ENCODE measurements at regions not wholly inside any gene's neighbourhood (a gene's known extent, or its start where the extent isn't known, plus 50 kb on each side); places are given as distances from the start of the nearest gene placed in this dataset.
"Not testable (repeated sequence)": the region's sequence is repeated elsewhere in the genome, so short reads cannot be mapped to it uniquely, and the experiment has no call there.

DNA sequence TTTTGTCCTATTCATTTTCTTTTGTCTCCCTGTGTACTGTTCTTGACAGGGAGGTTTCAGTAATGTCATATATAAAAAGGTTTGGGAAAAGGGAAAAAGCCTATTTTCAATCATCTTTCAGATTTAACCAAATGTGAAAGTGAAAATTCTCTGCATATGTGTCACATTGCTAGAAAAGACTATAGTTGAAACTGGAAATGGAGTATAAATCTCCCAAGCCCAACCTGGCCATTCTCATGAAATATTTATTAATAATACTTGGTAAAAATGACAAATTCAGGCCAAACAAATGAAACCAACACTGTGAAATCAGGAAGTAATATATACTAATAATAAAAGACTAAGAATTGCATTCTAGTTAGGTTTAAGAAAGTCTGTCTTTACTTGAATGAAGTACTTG is 1129.2 kb downstream of the SLC16A7 start:
- Histone ChIP-seq H3K18ac (ENCODE audit: low read length) (no peak overlapping the region), H3K79me2 (ENCODE audit: control insufficient read depth, insufficient read depth, low read length, poor library complexity) (no peaks in the 10 kb centered on the region), H3K27ac (ENCODE audit: low read depth, low read length) (no peak overlapping the region), H2BK12ac (ENCODE audit: low read length) (no peak overlapping the region), H3K9me3 (ENCODE audit: insufficient read depth, low read depth, low read length) (no peaks in the 10 kb centered on the region), H2AK5ac (ENCODE audit: low read length) (no peak overlapping the region), H3K4ac (ENCODE audit: low read depth, low read length) (no peak overlapping the region), H3K9ac (ENCODE audit: low read length) (no peak overlapping the region), H3K23ac (ENCODE audit: low read length) (no peak overlapping the region), H3K27me3 (ENCODE audit: insufficient read depth, low read length) (no peaks in the 10 kb centered on the region), H3K36me3 (ENCODE audit: control insufficient read depth in 1 of 2, insufficient read depth in 2 of 2, low read length in 2 of 2) (no peaks in the 10 kb centered on the region), H2BK120ac (ENCODE audit: insufficient read depth, low read length, poor library complexity) (no peak overlapping the region), H3K4me1 (ENCODE audit: control insufficient read depth in 1 of 2, insufficient read depth in 2 of 2, low read length in 2 of 2) (no peaks in the 10 kb centered on the region), H3K4me2 (ENCODE audit: low read length) (no peak overlapping the region), H2BK5ac (ENCODE audit: low read depth, low read length, poor library complexity) (no peak overlapping the region), H4K8ac (ENCODE audit: low read depth, low read length) (no peak overlapping the region), H3K14ac (ENCODE audit: low read length) (no peak overlapping the region), H3K79me1 (ENCODE audit: low read length) (no peaks in the 10 kb centered on the region), H4K12ac (ENCODE audit: low read depth, low read length) (no peak overlapping the region), H4K91ac (ENCODE audit: low read depth, low read length) (no peak overlapping the region), H2AFZ (ENCODE audit: insufficient read depth, low read length, poor library complexity) (no peak overlapping the region), H3K4me3 (ENCODE audit: low read depth, low read length) (no peak overlapping the region)
- no peak for DNase-seq

DNA sequence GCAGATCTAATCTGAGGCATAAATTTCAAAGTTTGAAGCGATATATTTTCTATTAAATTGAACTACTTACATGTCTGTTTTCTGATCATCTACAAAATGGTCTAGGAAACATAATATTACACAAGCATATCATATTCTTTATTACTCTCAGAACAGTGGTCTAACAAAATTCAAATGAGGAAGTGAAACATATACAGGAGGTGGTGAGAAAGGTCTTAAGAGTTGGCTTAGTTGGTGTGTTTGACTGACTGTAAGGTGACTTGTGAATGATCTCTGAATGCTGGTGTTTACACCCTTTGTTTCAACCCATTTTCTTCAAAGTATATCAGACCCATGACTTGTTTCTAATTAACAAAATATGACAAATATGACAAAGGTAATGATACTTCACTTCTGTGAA is 1156.8 kb downstream of the SLC16A7 start:
- Histone ChIP-seq H2AK5ac (ENCODE audit: low read length) (no peak overlapping the region), H3K9ac (ENCODE audit: low read length) (no peak overlapping the region), H3K14ac (ENCODE audit: low read length) (no peak overlapping the region), H2BK5ac (ENCODE audit: low read depth, low read length, poor library complexity) (no peak overlapping the region), H3K23ac (ENCODE audit: low read length) (no peak overlapping the region), H3K4me3 (ENCODE audit: low read depth, low read length) (no peak overlapping the region), H2AFZ (ENCODE audit: insufficient read depth, low read length, poor library complexity) (no peak overlapping the region), H3K79me1 (ENCODE audit: low read length) (no peaks in the 10 kb centered on the region), H3K27ac (ENCODE audit: low read depth, low read length) (no peak overlapping the region), H3K9me3 (ENCODE audit: insufficient read depth, low read depth, low read length) (no peaks in the 10 kb centered on the region), H2BK120ac (ENCODE audit: insufficient read depth, low read length, poor library complexity) (no peak overlapping the region), H4K12ac (ENCODE audit: low read depth, low read length) (no peak overlapping the region), H3K4me1 (ENCODE audit: control insufficient read depth in 1 of 2, insufficient read depth in 2 of 2, low read length in 2 of 2) (no peaks in the 10 kb centered on the region), H3K4me2 (ENCODE audit: low read length) (no peak overlapping the region), H4K91ac (ENCODE audit: low read depth, low read length) (no peak overlapping the region), H3K79me2 (ENCODE audit: control insufficient read depth, insufficient read depth, low read length, poor library complexity) (no peaks in the 10 kb centered on the region), H3K36me3 (ENCODE audit: control insufficient read depth in 1 of 2, insufficient read depth in 2 of 2, low read length in 2 of 2) (no peaks in the 10 kb centered on the region), H2BK12ac (ENCODE audit: low read length) (no peak overlapping the region), H3K4ac (ENCODE audit: low read depth, low read length) (no peak overlapping the region), H4K8ac (ENCODE audit: low read depth, low read length) (no peak overlapping the region), H3K18ac (ENCODE audit: low read length) (no peak overlapping the region), H3K27me3 (ENCODE audit: insufficient read depth, low read length) (no peaks in the 10 kb centered on the region)
- DNase-seq, result no peak
- no CpG with 5 or more reads among the region's 1 CpG for WGBS (ENCODE audit: extremely low coverage, insufficient coverage, insufficient read length)

DNA sequence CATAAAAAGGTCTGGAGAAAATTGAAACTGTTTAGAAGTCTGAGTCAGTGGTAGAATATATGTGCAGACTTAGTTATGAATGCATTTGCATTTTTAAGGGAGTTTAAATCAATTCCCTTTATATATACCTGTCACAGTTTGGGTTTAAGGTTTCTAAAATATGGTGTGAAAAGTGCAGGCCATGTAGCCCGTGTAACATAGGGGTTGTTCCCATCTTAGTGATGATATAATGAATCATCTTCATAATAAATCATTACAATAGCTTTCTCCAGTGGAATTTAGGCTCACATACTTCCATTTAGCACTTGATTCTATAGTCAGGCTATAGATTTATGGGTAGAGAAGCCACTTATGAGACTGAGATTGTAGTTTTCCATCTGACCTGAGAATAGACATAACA is 1162.4 kb downstream of the SLC16A7 start:
- Histone ChIP-seq H2BK12ac (ENCODE audit: low read length) (no peak overlapping the region), H4K8ac (ENCODE audit: low read depth, low read length) (no peak overlapping the region), H3K79me2 (ENCODE audit: control insufficient read depth, insufficient read depth, low read length, poor library complexity) (no peaks in the 10 kb centered on the region), H2BK120ac (ENCODE audit: insufficient read depth, low read length, poor library complexity) (no peak overlapping the region), H2AFZ (ENCODE audit: insufficient read depth, low read length, poor library complexity) (no peak overlapping the region), H2AK5ac (ENCODE audit: low read length) (no peak overlapping the region), H4K12ac (ENCODE audit: low read depth, low read length) (no peak overlapping the region), H3K18ac (ENCODE audit: low read length) (no peak overlapping the region), H3K9me3 (ENCODE audit: insufficient read depth, low read depth, low read length) (no peaks in the 10 kb centered on the region), H3K79me1 (ENCODE audit: low read length) (no peaks in the 10 kb centered on the region), H3K36me3 (ENCODE audit: control insufficient read depth in 1 of 2, insufficient read depth in 2 of 2, low read length in 2 of 2) (no peaks in the 10 kb centered on the region), H4K91ac (ENCODE audit: low read depth, low read length) (no peak overlapping the region), H3K27ac (ENCODE audit: low read depth, low read length) (no peak overlapping the region), H3K4me1 (ENCODE audit: control insufficient read depth in 1 of 2, insufficient read depth in 2 of 2, low read length in 2 of 2) (no peaks in the 10 kb centered on the region), H3K9ac (ENCODE audit: low read length) (no peak overlapping the region), H3K23ac (ENCODE audit: low read length) (no peak overlapping the region), H3K4ac (ENCODE audit: low read depth, low read length) (no peak overlapping the region), H3K14ac (ENCODE audit: low read length) (no peak overlapping the region), H3K4me3 (ENCODE audit: low read depth, low read length) (no peak overlapping the region), H3K27me3 (ENCODE audit: insufficient read depth, low read length) (no peaks in the 10 kb centered on the region), H3K4me2 (ENCODE audit: low read length) (no peak overlapping the region), H2BK5ac (ENCODE audit: low read depth, low read length, poor library complexity) (no peak overlapping the region)
- no peak for DNase-seq
- no CpG with 5 or more reads among the region's 1 CpG for WGBS (ENCODE audit: extremely low coverage, insufficient coverage, insufficient read length)

DNA sequence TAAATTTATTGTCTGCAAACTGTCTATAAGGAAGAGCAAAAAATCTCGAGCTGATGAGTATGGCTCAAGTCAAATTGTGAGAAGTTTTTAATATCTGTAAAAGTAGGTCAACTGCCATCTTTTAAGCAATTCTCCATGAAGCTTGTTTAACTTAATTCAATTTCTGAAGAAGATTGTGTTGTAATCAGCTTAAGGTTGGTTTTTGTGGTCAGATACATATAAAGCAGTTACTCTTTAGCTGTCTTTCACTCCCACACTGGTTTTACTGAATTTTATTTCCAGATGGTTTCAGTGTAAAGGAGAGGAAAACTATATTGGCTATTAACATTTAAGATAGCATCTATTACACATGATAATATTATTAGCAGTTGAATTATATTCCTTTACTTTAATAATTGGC is 1165.1 kb downstream of the SLC16A7 start:
- H3K9ac ChIP-seq (ENCODE audit: low read length), result no peak overlapping the region
- no peak overlapping the region for H3K4me2 ChIP-seq (ENCODE audit: low read length)
- no peaks in the 10 kb centered on the region for H3K79me1 ChIP-seq (ENCODE audit: low read length)
- no peaks in the 10 kb centered on the region for H3K36me3 ChIP-seq (ENCODE audit: control insufficient read depth in 1 of 2, insufficient read depth in 2 of 2, low read length in 2 of 2)
- no peak overlapping the region for H2BK5ac ChIP-seq (ENCODE audit: low read depth, low read length, poor library complexity)
- H4K91ac ChIP-seq (ENCODE audit: low read depth, low read length), result no peak overlapping the region
- DNase-seq, result no peak
- H3K9me3 ChIP-seq (ENCODE audit: insufficient read depth, low read depth, low read length), result no peaks in the 10 kb centered on the region
- no peaks in the 10 kb centered on the region for H3K27me3 ChIP-seq (ENCODE audit: insufficient read depth, low read length)
- H2BK12ac ChIP-seq (ENCODE audit: low read length), result no peak overlapping the region
- no peak overlapping the region for H2BK120ac ChIP-seq (ENCODE audit: insufficient read depth, low read length, poor library complexity)
- no CpG with 5 or more reads among the region's 1 CpG for WGBS (ENCODE audit: extremely low coverage, insufficient coverage, insufficient read length)
- no peak overlapping the region for H2AK5ac ChIP-seq (ENCODE audit: low read length)
- no peaks in the 10 kb centered on the region for H3K4me1 ChIP-seq (ENCODE audit: control insufficient read depth in 1 of 2, insufficient read depth in 2 of 2, low read length in 2 of 2)
- H3K23ac ChIP-seq (ENCODE audit: low read length), result no peak overlapping the region
- H3K18ac ChIP-seq (ENCODE audit: low read length), result no peak overlapping the region
- no peak overlapping the region for H3K4me3 ChIP-seq (ENCODE audit: low read depth, low read length)
- H4K8ac ChIP-seq (ENCODE audit: low read depth, low read length), result no peak overlapping the region
- H3K27ac ChIP-seq (ENCODE audit: low read depth, low read length), result no peak overlapping the region
- H4K12ac ChIP-seq (ENCODE audit: low read depth, low read length), result no peak overlapping the region
- no peak overlapping the region for H2AFZ ChIP-seq (ENCODE audit: insufficient read depth, low read length, poor library complexity)
- H3K4ac ChIP-seq (ENCODE audit: low read depth, low read length), result no peak overlapping the region
- H3K14ac ChIP-seq (ENCODE audit: low read length), result no peak overlapping the region
- no peaks in the 10 kb centered on the region for H3K79me2 ChIP-seq (ENCODE audit: control insufficient read depth, insufficient read depth, low read length, poor library complexity)

DNA sequence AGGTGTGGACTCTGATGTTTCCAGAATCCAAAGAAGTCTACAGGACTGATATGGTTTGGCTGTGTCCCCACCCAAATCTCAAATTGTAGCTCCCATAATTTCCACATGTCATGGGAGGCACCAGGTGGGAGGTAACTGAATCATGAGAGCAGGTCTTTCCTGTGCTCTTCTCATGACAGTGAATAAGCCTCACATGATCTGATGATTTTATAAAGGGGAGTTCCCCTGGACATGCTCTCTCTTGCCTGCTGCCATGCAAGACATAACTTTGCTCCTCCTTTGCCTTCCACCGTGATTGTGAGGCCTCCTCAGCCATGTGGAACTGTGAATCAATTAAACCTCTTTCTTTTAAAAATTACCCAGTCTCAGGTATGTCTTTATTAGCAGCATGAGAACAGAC is 1205.3 kb downstream of the SLC16A7 start:
- not testable (repeated sequence) for H3K9me3 ChIP-seq (ENCODE audit: insufficient read depth, low read depth, low read length); H4K8ac ChIP-seq (ENCODE audit: low read depth, low read length); H3K4me2 ChIP-seq (ENCODE audit: low read length); H3K18ac ChIP-seq (ENCODE audit: low read length); H2AK5ac ChIP-seq (ENCODE audit: low read length); H2BK12ac ChIP-seq (ENCODE audit: low read length); DNase-seq; H3K4me1 ChIP-seq (ENCODE audit: control insufficient read depth in 1 of 2, insufficient read depth in 2 of 2, low read length in 2 of 2); H3K79me1 ChIP-seq (ENCODE audit: low read length); H3K27me3 ChIP-seq (ENCODE audit: insufficient read depth, low read length); H4K91ac ChIP-seq (ENCODE audit: low read depth, low read length); H3K14ac ChIP-seq (ENCODE audit: low read length); H3K36me3 ChIP-seq (ENCODE audit: control insufficient read depth in 1 of 2, insufficient read depth in 2 of 2, low read length in 2 of 2); H4K12ac ChIP-seq (ENCODE audit: low read depth, low read length); H3K79me2 ChIP-seq (ENCODE audit: control insufficient read depth, insufficient read depth, low read length, poor library complexity); H2BK5ac ChIP-seq (ENCODE audit: low read depth, low read length, poor library complexity); H3K27ac ChIP-seq (ENCODE audit: low read depth, low read length); H2BK120ac ChIP-seq (ENCODE audit: insufficient read depth, low read length, poor library complexity); H2AFZ ChIP-seq (ENCODE audit: insufficient read depth, low read length, poor library complexity); H3K9ac ChIP-seq (ENCODE audit: low read length); H3K4ac ChIP-seq (ENCODE audit: low read depth, low read length); H3K23ac ChIP-seq (ENCODE audit: low read length); H3K4me3 ChIP-seq (ENCODE audit: low read depth, low read length)
- WGBS (ENCODE audit: extremely low coverage, insufficient coverage, insufficient read length), result no CpG with 5 or more reads among the region's 1 CpG

All from trophoblast cell (in vitro differentiated cells and primary cell).